ENCODE measurements at regions not wholly inside any gene's neighbourhood (a gene's known extent, or its start where the extent isn't known, plus 50 kb on each side); places are given as distances from the start of the nearest gene placed in this dataset.
A peak's percentile ranks its signal among the peaks of the same experiment; 100 is the strongest.
"Not testable (repeated sequence)": the region's sequence is repeated elsewhere in the genome, so short reads cannot be mapped to it uniquely, and the experiment has no call there.

DNA sequence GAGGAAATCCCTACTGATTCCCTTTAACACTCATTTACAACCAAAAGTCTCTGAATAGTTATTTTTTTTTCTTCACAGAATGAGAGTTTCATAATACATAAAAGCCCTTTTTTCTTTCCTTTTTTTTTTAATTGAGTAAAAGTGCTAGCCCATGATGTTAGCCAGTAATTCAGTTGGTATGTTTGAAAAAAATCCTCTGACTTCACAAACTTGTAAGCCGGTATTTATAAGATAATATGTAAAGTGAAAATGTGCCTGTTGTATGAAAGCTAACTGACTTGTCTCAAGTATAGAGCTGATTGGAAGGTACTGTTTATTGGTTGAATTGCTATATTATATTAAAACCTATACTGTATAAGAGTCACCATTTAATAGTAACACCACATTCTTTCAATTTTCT, 70.2 kb upstream of the NEIL3 start:
- no peak for DNase-seq
- in situ Hi-C loops (cut with HindIII; ENCODE audit: low pct_ligation_motif_present, low pct_unique_long_range_greater_than_20kb, low sequenced_read_pairs), result no loop called here

DNA sequence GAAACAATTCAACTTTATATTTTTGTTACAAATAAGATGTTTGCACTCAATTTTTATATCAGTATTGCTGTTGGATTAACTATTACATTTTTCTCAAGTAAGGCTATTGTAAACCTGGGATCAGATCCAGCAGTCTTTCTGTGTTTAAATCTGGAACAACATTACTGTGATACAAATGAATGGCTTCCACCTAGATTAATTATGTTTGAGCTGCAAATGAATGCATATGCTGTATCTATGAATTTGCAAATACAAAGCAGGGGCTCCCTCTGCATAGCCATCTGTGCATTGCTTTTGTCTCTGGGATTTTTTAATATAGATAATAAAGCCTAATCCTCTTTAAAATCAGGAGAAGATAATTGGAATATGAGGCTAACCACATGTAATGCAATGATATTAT, 69.8 kb upstream of the NEIL3 start:
- no peak for DNase-seq
- in situ Hi-C loops (cut with HindIII; ENCODE audit: low pct_ligation_motif_present, low pct_unique_long_range_greater_than_20kb, low sequenced_read_pairs), result no loop called here

GRCh38 chr4:177242651-177243286, 66.9 kb upstream of the NEIL3 start:
- DNase-seq, result no peak
- in situ Hi-C loops (cut with HindIII; ENCODE audit: low pct_ligation_motif_present, low pct_unique_long_range_greater_than_20kb, low sequenced_read_pairs), result no loop called here

DNA sequence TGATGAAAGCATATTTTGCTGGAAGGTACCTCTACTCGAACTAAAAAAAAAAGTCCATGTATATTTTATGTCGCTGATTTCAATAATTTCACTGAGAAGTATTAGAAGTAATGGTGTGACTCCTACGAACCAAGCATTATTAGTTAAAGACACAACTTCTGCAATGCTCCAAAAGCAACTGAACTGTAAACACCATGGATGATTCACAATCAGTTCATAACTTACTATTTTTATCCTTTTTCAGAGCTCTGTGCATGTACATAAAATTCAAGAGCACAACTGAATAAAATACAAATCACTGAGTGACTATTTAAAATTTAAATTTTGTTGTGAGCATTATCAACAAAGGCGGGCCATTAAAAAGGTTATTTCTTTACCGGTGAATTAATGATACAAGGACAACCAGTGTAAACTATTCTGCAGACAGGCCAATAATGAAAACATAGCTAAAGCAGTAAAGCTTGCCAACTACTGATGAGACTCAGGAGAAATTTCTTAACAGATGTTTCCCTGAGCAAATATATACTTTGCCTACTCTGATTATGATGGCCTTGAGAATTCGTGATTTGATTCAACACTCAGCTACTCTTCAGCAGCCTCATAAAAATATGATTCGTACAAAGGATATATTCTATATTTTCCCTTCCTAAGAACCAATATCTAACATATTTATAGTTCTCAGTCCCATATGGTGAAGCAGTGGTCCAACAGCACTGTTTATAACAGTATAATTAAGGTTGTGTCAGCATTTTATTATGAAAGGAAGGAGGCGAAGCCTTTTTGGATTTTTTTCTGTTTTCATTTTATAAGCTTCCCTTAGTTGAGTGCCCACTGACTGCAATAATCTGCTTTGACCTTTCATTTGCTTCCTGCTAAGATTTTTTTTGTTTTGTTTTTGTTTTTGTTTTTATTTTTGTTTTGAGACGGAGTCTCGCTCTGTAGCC, 62.8 kb upstream of the NEIL3 start:
- DNase-seq, result no peak
- in situ Hi-C loops (cut with HindIII; ENCODE audit: low pct_ligation_motif_present, low pct_unique_long_range_greater_than_20kb, low sequenced_read_pairs), result no loop called here

GRCh38 chr4:177250056-177250696, 59.5 kb upstream of the NEIL3 start:
- in situ Hi-C loops (cut with HindIII; ENCODE audit: low pct_ligation_motif_present, low pct_unique_long_range_greater_than_20kb, low sequenced_read_pairs), result no loop called here
- peak; percentile 68 for DNase-seq

DNA sequence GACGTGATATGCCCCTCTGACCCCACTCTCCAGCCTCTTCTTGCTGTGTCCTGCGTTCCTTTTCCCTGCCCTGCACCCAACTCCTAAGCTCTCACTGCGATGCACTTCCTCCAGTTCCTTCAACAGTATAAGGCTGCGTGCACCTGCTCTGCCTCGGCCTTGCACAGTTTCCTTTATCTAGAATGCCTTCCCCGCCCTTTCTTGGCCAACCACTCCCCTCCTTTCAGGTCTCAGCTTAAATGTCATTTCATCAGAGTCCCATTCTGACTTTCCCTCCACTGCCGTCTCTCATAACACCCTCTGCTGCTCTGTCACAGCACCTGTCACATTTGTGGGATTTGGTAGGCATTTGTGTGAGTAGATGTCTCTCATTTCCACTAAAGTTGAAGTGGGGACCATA, 58.4 kb upstream of the NEIL3 start:
- DNase-seq, result no peak
- in situ Hi-C loops (cut with HindIII; ENCODE audit: low pct_ligation_motif_present, low pct_unique_long_range_greater_than_20kb, low sequenced_read_pairs), result no loop called here

DNA sequence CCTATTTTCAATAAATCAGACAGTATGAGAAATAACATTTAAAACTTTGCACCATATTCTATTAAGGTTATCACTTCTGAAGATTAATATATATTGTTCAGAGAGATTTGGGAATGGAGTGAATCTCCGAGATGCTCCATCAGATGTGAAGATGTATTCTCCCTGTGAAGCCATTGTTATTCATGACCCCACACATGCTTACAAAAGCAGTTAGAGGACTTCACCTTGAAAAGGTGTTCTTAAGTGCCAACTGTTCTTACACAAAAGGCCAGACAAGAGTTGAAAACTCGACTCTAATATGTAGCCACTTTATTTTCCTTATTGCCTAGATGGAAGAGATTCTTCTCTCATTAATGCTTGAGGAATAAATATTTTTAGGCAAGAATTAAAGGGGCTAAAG, 54.3 kb upstream of the NEIL3 start:
- in situ Hi-C loops (cut with HindIII; ENCODE audit: low pct_ligation_motif_present, low pct_unique_long_range_greater_than_20kb, low sequenced_read_pairs), result no loop called here
- DNase-seq, result no peak

DNA sequence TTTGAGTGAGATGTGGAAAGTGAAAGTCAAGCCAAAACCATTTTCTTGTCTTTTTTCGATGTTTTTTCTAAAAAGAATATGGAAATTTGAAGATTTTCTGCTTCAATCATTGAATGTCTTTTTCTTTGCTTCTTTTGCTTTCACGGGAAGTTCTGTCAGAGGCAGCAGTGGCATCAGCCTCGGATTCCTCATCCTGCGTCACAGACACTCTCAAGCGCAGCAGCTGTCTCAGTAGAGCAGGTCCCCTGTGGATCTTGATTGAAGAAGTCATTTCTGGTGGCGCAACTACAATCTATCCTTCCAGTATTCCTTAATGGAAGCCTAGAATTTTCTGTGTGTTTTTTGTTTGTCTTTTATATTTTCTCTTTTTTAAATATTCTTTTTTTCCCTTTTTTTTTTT, 52.7 kb upstream of the NEIL3 start:
- no peak for DNase-seq
- in situ Hi-C loops (cut with HindIII; ENCODE audit: low pct_ligation_motif_present, low pct_unique_long_range_greater_than_20kb, low sequenced_read_pairs), result no loop called here

DNA sequence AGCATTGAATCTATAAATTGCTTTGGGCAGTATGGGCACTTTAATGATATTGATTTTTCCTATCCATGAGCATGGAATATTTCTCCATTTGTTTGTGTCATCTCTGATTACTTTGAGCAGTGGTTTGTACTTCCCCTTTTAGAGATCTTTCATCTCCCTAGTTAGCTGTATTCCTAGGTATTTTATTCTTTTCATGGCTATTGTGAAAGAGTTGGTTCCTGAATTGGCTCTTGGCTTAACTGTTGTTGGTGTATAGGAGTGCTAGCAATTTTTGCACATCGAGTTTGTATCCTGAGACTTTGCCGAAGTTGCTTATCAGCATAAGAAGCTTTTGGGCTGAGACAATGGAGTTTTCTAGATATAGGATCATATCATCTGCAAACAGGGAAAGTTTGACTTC, 50.2 kb upstream of the NEIL3 start:
- in situ Hi-C loops (cut with HindIII; ENCODE audit: low pct_ligation_motif_present, low pct_unique_long_range_greater_than_20kb, low sequenced_read_pairs); DNase-seq: not testable (repeated sequence)
